Choroid plexus epithelial cell (primary cell): ENCODE measurements at regions not wholly inside any gene's neighbourhood (a gene's known extent, or its start where the extent isn't known, plus 50 kb on each side); places are given as distances from the start of the nearest gene placed in this dataset.
"Not testable (repeated sequence)": the region's sequence is repeated elsewhere in the genome, so short reads cannot be mapped to it uniquely, and the experiment has no call there.

Experiments used
- DNase-seq: peaks from one replicate; pipeline ENCODE4 v3.0.0-alpha.2; 2010; ENCODE audit warnings: low read depth
- H3K4me3 ChIP-seq: 2 replicates; pipeline ENCODE4 v1.5.1; 2011; ENCODE audit warnings: low read depth, mild to moderate bottlenecking, control low read depth, low read length, moderate library complexity
- TF ChIP-seq, protein P1 (sequence below): conservative IDR thresholded peaks from 2 replicates; pipeline ENCODE4 v1.5.1; 2011; ENCODE audit warnings: low read depth, mild to moderate bottlenecking, control low read depth, inconsistent platforms, low read length, moderate library complexity

DNA sequence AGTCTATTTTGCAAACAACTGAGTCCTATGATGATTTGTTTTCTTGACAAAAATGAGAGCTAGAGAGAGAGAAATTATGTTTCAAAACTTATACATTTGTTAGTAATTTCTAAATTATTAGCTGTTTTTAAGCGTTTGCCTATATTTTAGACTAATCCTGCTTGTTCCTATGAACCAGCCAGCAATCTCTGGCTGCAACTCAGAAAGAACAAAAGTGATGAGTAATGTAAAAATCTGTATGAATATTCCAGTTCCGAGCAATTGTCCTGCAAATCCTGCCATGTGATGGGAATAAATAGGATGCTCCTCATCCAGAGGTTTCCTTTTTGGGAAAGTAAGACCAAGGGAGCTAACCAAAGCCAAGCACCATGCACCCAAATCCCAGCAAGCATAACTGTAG lies 228.3 kb upstream of the GBE1 start:
- DNase-seq = no peak
- TF ChIP-seq, protein P1, sequence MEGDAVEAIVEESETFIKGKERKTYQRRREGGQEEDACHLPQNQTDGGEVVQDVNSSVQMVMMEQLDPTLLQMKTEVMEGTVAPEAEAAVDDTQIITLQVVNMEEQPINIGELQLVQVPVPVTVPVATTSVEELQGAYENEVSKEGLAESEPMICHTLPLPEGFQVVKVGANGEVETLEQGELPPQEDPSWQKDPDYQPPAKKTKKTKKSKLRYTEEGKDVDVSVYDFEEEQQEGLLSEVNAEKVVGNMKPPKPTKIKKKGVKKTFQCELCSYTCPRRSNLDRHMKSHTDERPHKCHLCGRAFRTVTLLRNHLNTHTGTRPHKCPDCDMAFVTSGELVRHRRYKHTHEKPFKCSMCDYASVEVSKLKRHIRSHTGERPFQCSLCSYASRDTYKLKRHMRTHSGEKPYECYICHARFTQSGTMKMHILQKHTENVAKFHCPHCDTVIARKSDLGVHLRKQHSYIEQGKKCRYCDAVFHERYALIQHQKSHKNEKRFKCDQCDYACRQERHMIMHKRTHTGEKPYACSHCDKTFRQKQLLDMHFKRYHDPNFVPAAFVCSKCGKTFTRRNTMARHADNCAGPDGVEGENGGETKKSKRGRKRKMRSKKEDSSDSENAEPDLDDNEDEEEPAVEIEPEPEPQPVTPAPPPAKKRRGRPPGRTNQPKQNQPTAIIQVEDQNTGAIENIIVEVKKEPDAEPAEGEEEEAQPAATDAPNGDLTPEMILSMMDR = no peak
- H3K4me3 ChIP-seq = no peak overlapping the region

DNA sequence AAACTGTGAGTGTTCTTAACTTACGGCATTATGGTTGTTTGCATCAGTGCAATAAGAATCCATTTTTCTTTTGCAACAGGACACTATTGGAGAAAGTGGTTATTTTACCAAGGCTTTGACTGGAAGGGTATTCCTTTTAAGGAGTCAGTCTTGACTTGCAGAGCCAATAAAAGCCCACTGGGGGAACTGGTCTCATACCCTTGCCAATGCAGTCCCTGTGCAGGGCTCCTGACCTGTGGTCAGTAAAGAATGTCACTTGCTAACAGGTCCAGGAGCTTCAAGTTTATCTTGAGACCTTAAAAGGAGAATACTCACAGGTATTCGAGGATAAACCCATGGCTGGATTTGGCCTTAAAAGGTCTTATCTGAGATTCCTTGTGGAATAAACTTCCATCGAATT lies 227.8 kb upstream of the GBE1 start:
- H3K4me3 ChIP-seq = no peak overlapping the region
- no peak for DNase-seq
- TF ChIP-seq, protein P1 = no peak

DNA sequence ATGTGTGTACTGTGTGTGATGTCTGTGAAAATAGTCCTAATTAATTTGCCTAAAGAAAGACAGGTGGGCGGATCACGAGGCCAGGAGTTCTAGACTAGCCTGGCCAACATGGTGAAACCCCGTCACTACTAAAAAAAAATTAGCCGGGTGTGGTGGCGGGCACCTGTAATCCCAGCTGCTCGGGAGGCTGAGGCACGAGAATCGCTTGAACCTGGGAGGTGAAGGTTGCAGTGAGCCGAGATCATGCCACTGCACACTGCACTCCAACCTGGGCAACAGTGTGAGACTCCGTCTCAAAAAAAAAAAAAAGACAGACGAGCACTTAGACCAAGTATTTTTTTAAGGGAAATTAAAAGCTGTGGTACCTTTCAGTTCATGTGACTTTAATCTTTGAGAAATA lies 226.0 kb upstream of the GBE1 start:
- not testable (repeated sequence) for DNase-seq, H3K4me3 ChIP-seq

DNA sequence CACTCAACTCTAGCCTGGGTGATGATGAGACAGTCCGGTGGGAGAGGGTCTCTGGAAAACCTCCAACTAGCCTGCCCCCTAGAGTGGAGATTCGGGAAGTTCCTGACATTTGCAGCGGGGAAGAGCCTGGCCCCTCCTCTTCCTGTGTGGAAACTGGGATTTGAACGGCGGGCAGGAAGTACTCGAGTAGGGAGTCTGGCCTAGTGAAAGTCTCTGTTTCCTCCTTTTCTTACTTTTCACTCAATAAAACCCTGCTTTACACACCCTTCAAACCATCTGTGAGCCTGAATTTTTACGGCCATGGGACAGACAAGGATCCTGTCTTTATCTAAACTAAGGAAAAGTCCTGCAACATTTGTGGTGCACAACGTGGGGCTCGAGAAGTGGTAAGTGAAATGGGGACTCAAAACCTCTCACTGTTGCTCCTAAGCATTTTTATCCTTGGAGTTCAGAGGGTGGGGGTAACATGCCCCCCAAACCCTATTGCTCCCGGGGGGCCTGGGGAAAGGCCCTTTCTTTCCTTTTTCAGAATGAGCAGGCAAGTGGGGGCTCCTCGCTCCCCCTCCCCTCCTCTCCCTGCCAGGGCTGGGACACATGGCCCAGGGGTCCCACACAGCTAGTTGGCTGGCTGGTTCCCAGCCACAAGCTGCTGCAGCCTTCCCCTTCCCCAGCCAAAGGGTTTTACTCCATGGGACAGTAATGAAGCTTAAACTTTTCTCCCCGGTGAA lies 224.7 kb upstream of the GBE1 start:
- no peak for DNase-seq
- TF ChIP-seq, protein P1 = no peak
- H3K4me3 ChIP-seq = no peak overlapping the region

DNA sequence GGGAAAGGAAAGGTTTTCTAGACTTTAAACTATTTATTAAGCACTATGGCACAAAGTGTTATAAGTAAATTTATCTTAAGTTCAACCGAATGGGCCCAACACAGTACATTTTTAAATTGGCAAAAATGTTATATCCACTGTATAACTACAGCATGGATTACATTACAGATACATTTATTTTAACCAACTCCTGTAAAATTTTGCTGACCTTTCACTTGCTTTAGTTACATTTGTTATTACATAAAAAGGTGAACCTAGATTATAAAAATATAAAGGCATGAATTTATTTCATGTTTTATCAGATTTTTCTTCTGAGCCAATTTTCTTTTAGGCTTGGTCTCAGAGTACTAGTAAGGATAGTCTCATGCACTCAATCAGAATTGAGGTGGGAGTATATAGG lies 221.9 kb upstream of the GBE1 start:
- no peak overlapping the region for H3K4me3 ChIP-seq
- TF ChIP-seq, protein P1 = no peak
- DNase-seq = no peak

DNA sequence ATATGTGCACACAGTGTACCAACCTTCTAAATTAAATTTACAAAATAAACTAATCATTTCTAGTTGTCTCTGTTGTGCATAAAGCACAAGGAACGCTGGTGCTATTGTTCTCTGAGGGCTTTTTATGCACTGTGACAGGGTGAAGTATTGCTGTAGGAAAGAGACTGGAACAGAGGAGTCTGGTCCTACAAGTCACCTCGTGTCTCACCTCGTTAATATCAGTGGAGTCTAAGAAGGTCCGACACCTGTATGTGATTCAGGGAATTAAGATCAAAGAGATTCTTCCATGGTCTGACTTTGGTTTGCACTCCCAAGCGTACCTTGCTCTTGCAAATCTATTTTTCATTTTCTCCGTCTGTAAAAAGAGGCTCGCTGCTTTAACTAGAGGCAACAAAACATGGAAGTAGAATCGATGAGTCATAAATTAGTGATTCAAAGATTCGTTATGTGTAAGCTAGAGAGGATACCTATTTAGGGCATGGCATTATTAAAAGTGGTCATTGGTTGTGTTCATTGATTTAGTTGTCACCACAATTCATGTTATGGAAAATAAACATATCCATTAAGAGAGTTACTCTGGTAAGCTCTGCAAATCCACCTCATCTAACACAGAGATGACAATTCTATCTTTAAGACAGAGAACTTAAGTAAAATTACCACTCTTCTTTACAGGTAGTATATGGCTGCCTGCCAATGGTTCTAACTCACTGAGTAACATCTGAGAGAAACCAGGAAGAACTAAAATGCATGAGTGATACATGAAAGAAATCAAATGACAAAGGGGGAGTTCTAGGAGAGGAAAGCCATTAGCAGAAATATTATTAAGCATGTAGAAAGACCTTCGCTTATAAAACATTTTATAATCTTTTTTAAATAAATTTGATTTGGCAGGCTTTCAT lies 219.4 kb upstream of the GBE1 start:
- no peak overlapping the region for H3K4me3 ChIP-seq
- TF ChIP-seq, protein P1 = no peak
- no peak for DNase-seq

DNA sequence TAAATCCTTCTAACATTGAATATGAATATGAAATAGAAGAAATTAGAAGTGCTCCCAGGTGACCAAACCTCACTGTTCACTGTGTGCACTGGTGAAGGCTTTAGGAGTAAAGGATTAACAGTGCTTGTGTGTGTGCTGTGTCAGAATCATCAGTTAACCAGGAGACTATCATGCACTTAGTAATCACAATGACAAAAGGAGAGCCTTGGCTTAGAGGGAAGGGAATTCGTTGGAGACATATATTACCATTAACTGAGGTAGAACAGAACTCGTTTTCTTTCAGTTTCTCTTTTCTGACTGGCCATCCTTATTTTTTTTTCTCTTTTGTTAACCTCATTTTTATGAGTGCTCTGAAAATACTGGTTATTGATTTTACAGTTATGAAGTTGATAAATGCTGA lies 213.3 kb upstream of the GBE1 start:
- TF ChIP-seq, protein P1 = no peak
- no peak for DNase-seq
- H3K4me3 ChIP-seq = no peak overlapping the region
